ENCODE measurements at regions not wholly inside any gene's neighbourhood (a gene's known extent, or its start where the extent isn't known, plus 50 kb on each side); places are given as distances from the start of the nearest gene placed in this dataset.

GRCh38 chr1:29869802-29870201 is 633.5 kb downstream of the PTPRU start:
- Histone ChIP-seq H3K4me1 (no peaks in the 10 kb centered on the region), H3K27ac (no peak overlapping the region), H3K36me3 (no peaks in the 10 kb centered on the region), H3K9me3 (no peaks in the 10 kb centered on the region), H3K4me3 (no peak overlapping the region), H3K27me3 (no peaks in the 10 kb centered on the region)
- 72 to 86% methylated on average over 2 of the region's 2 CpGs for WGBS, 2 donors
- TF ChIP-seq EP300 (IDR thresholded peaks at IDR 0.05) (no peak), POLR2AphosphoS5 (IDR thresholded peaks at IDR 0.05) (no peak), CTCF (IDR thresholded peaks at IDR 0.05) (no peak), POLR2A (IDR thresholded peaks at IDR 0.05) (no peak)
- DNase-seq (no peak), ATAC-seq (ENCODE audit: low FRiP score in 2 of 2) (no peak)

- Histone ChIP-seq H3K36me3 (no peaks in the 10 kb centered on the region), H3K27ac (no peak overlapping the region), H3K4me1 (no peaks in the 10 kb centered on the region), H3K9me3 (no peaks in the 10 kb centered on the region), H3K27me3 (no peaks in the 10 kb centered on the region), H3K4me3 (no peak overlapping the region)
- DNase-seq (no peak), ATAC-seq (ENCODE audit: low FRiP score in 2 of 2) (no peak)
- WGBS, 2 donors: 61 to 65% methylated on average over 6 of the region's 6 CpGs
- TF ChIP-seq POLR2A (IDR thresholded peaks at IDR 0.05) (no peak), EP300 (IDR thresholded peaks at IDR 0.05) (no peak), POLR2AphosphoS5 (IDR thresholded peaks at IDR 0.05) (no peak), CTCF (IDR thresholded peaks at IDR 0.05) (no peak)
These were observed 632.6 kb downstream of the PTPRU start for GRCh38 chr1:29868944-29869343.

- WGBS, 2 donors: 79 to 84% methylated on average over 2 of the region's 2 CpGs
- no peaks in the 10 kb centered on the region for H3K27me3 ChIP-seq
- H3K9me3 ChIP-seq: no peaks in the 10 kb centered on the region
- H3K4me3 ChIP-seq: no peak overlapping the region
- no peaks in the 10 kb centered on the region for H3K4me1 ChIP-seq
- TF ChIP-seq POLR2A (IDR thresholded peaks at IDR 0.05): no peak
- TF ChIP-seq CTCF (IDR thresholded peaks at IDR 0.05): no peak
- no peak for TF ChIP-seq EP300 (IDR thresholded peaks at IDR 0.05)
- TF ChIP-seq POLR2AphosphoS5 (IDR thresholded peaks at IDR 0.05): no peak
- H3K36me3 ChIP-seq: no peaks in the 10 kb centered on the region
- no peak overlapping the region for H3K27ac ChIP-seq
- no peak for DNase-seq
- no peak for ATAC-seq (ENCODE audit: low FRiP score in 2 of 2)
These were observed 631.8 kb downstream of the PTPRU start for GRCh38 chr1:29868096-29868495.

GRCh38 chr1:29865051-29865450 is 628.7 kb downstream of the PTPRU start:
- Histone ChIP-seq H3K27ac (no peak overlapping the region), H3K36me3 (no peaks in the 10 kb centered on the region), H3K4me1 (no peaks in the 10 kb centered on the region), H3K9me3 (peaks cover 0 to 18% (median 9%) of the 10 kb centered on the region in 4 donors), H3K27me3 (no peaks in the 10 kb centered on the region), H3K4me3 (no peak overlapping the region)
- no peak for ATAC-seq (ENCODE audit: low FRiP score in 2 of 2)
- TF ChIP-seq POLR2AphosphoS5 (IDR thresholded peaks at IDR 0.05): no peak
- no peak for TF ChIP-seq POLR2A (IDR thresholded peaks at IDR 0.05)
- TF ChIP-seq CTCF (IDR thresholded peaks at IDR 0.05): no peak
- TF ChIP-seq EP300 (IDR thresholded peaks at IDR 0.05): no peak
- DNase-seq: no peak
- whole genome bisulfite sequencing, 2 donors: 8 to 31% methylated on average over 1 of the region's 1 CpG

GRCh38 chr1:29864431-29865022 is 628.2 kb downstream of the PTPRU start:
- ATAC-seq (ENCODE audit: low FRiP score in 2 of 2) (no peak), DNase-seq (no peak)
- peaks cover 0 to 18% (median 9%) of the 10 kb centered on the region in 4 donors for H3K9me3 ChIP-seq
- no peak overlapping the region for H3K4me3 ChIP-seq
- H3K27me3 ChIP-seq: no peaks in the 10 kb centered on the region
- H3K36me3 ChIP-seq: no peaks in the 10 kb centered on the region
- H3K4me1 ChIP-seq: no peaks in the 10 kb centered on the region
- no peak for TF ChIP-seq CTCF (IDR thresholded peaks at IDR 0.05)
- 68 to 81% methylated on average over 5 of the region's 5 CpGs for WGBS, 2 donors
- no peak overlapping the region for H3K27ac ChIP-seq

Measured in upper lobe of left lung (tissue), 6 donors.